Endothelial cell of umbilical vein (primary cell): ENCODE measurements at regions not wholly inside any gene's neighbourhood (a gene's known extent, or its start where the extent isn't known, plus 50 kb on each side); places are given as distances from the start of the nearest gene placed in this dataset.

Experiments used
- BruUV-seq: library from RNA; stranded (reverse); fragments of 400-500 nt; replicated peaks from 2 replicates; lab custom pipeline; 2021; lab: Mats Ljungman, UMichigan
- CTCF ChIA-PET: fragments of 300-600, 350-600 bp; sonication (Branson Sonifier 250); formaldehyde crosslinking; loops from one replicate; lab custom pipeline; 2021; ENCODE audit warnings: antibody characterized with exemption, inconsistent platforms; lab: Charles Lee
- POLR2A ChIA-PET: fragments of 300-600, 350-600 bp; sonication (Branson Sonifier 250); formaldehyde crosslinking; loops from one replicate; lab custom pipeline; 2021; ENCODE audit warnings: antibody characterized with exemption, inconsistent platforms; lab: Charles Lee
- DNase-seq: peaks from one replicate; pipeline ENCODE4 v3.0.0-alpha.2; 2011; ENCODE audit warnings: low read depth, low spot score
- FAIRE-seq: peaks from 2 replicates; lab custom pipeline; 2011; peaks lifted over from hg19 to GRCh38; lab: Jason Lieb, UNC
- H2AFZ ChIP-seq: 2 replicates; pipeline ENCODE4 v1.6.0; 2012; ENCODE audit warnings: low read depth, low read length, control low read depth, inconsistent platforms
- H3K27ac ChIP-seq: 2 replicates; pipeline ENCODE4 v1.5.1; 2011; ENCODE audit warnings: low read depth, mild to moderate bottlenecking, control low read depth, low read length, moderate library complexity; ENCODE audit not compliant: insufficient read depth
- H3K27me3 ChIP-seq, 2 experiments: 2 replicates each; pipeline versions ENCODE4 v1.6.0 to v1.6.1; 2011; ENCODE audit warnings: low read length in 2 of 2, mixed read lengths in 1 of 2; ENCODE audit not compliant: control insufficient read depth in 2 of 2, insufficient read depth in 2 of 2
- H3K36me3 ChIP-seq, 2 experiments: 2 replicates in 1 of 2; 3 replicates in 1 of 2; pipeline ENCODE4 v1.5.1; 2011; ENCODE audit warnings: low read length in 2 of 2, mild to moderate bottlenecking in 1 of 2, moderate library complexity in 1 of 2; ENCODE audit not compliant: control insufficient read depth in 2 of 2, insufficient read depth in 2 of 2; ENCODE audit errors: extremely low read depth in 1 of 2
- H3K4me1 ChIP-seq: 3 replicates; pipeline ENCODE4 v1.5.1; 2011; ENCODE audit warnings: mild to moderate bottlenecking, low read length; ENCODE audit not compliant: control insufficient read depth, insufficient read depth; ENCODE audit errors: extremely low read depth
- H3K4me2 ChIP-seq: 2 replicates; pipeline ENCODE4 v1.6.1; 2011; ENCODE audit warnings: low read length, control low read depth, mixed read lengths; ENCODE audit not compliant: insufficient read depth
- H3K4me3 ChIP-seq, 3 experiments: fragments of 200-600 bp in 1 of 3; sonication (generic), shearing (Covaris generic) in 1 of 3; replicated peaks in 1 of 3; 2 replicates each; pipeline ENCODE4 v1.5.1; 2011 to 2016; ENCODE audit warnings: control low read depth in 3 of 3, low read length in 3 of 3, mild to moderate bottlenecking in 2 of 3, inconsistent platforms in 1 of 3, low read depth in 1 of 3, moderate library complexity in 1 of 3; ENCODE audit not compliant: insufficient read depth in 1 of 3
- H3K79me2 ChIP-seq: 2 replicates; pipeline ENCODE4 v1.6.0; 2012; ENCODE audit warnings: low read length, inconsistent platforms; ENCODE audit not compliant: control insufficient read depth, insufficient read depth
- H3K9ac ChIP-seq: replicated peaks from 2 replicates; pipeline ENCODE3; 2011; ENCODE audit warnings: low read length, control low read depth; ENCODE audit not compliant: insufficient read depth; ENCODE audit errors: extremely low read depth
- H3K9me1 ChIP-seq: replicated peaks from 3 replicates; pipeline ENCODE4 v1.6.0; 2011; ENCODE audit warnings: mild to moderate bottlenecking, low read length; ENCODE audit not compliant: control insufficient read depth, insufficient read depth; ENCODE audit errors: extremely low read depth
- H3K9me3 ChIP-seq: replicated peaks from 2 replicates; pipeline ENCODE4 v1.5.1; 2012; ENCODE audit warnings: low read length, inconsistent platforms; ENCODE audit not compliant: control insufficient read depth, insufficient read depth
- H4K20me1 ChIP-seq: replicated peaks from 2 replicates; pipeline ENCODE3; 2011; ENCODE audit warnings: mild to moderate bottlenecking, low read length; ENCODE audit not compliant: control insufficient read depth, insufficient read depth; ENCODE audit errors: extremely low read depth
- CTCF ChIP-seq, 2 donors: IDR thresholded peaks; 1 replicate in 1 of 2; 2 replicates in 1 of 2; pipeline ENCODE4 v1.5.1; 2011; ENCODE audit warnings: low read length in 2 of 2, mild to moderate bottlenecking in 2 of 2, moderate library complexity in 2 of 2, control low read depth in 1 of 2, inconsistent platforms in 1 of 2, low read depth in 1 of 2; ENCODE audit not compliant: insufficient read depth in 1 of 2; ENCODE audit errors: extremely low read depth in 1 of 2
- EZH2 ChIP-seq: IDR thresholded peaks from 2 replicates; pipeline ENCODE4 v1.6.1; 2012; ENCODE audit warnings: borderline replicate concordance, low read depth, mild to moderate bottlenecking, moderate library complexity, low read length, inconsistent platforms; ENCODE audit not compliant: severe bottlenecking
- FOS ChIP-seq: IDR thresholded peaks from 2 replicates; pipeline ENCODE4 v1.6.1; 2011; ENCODE audit warnings: mild to moderate bottlenecking, low read length, moderate library complexity, borderline replicate concordance; ENCODE audit not compliant: insufficient read depth
- GATA2 ChIP-seq: IDR thresholded peaks from 2 replicates; pipeline ENCODE4 v1.7.0; 2011; ENCODE audit warnings: low read depth, mild to moderate bottlenecking, moderate library complexity, mixed read lengths, low read length; ENCODE audit not compliant: insufficient read length, insufficient read depth
- JUN ChIP-seq: IDR thresholded peaks from 2 replicates; pipeline ENCODE4 v1.6.1; 2011; ENCODE audit warnings: borderline replicate concordance, low read depth; ENCODE audit not compliant: insufficient read length, insufficient read depth
- MAX ChIP-seq: IDR thresholded peaks from 2 replicates; pipeline ENCODE4 v1.6.1; 2011; ENCODE audit not compliant: insufficient read depth, insufficient read length
- MYC ChIP-seq: IDR thresholded peaks from one replicate; pipeline ENCODE4 v1.6.1; 2011; ENCODE audit warnings: mild to moderate bottlenecking, low read depth, low read length
- POLR2A ChIP-seq: IDR thresholded peaks from 2 replicates; pipeline ENCODE4 v1.6.1; 2012; ENCODE audit warnings: low read depth, mild to moderate bottlenecking, control low read depth, low read length
- POLR2AphosphoS5 ChIP-seq: IDR thresholded peaks from 2 replicates; pipeline ENCODE4 v1.6.1; 2012; ENCODE audit warnings: low read depth, mild to moderate bottlenecking, control low read depth, low read length, moderate library complexity; ENCODE audit not compliant: insufficient read depth
- dilution Hi-C: fragments of 300-500 bp; cut with MboI; formaldehyde crosslinking; loops from one replicate; pipeline ENCODE4 v1.15.0; 2019; ENCODE audit warnings: low sequenced_read_pairs; ENCODE audit not compliant: extremely low pct_ligation_motif_present
- intact Hi-C: fragments of 100-400 bp; cut with micrococcal nuclease; formaldehyde crosslinking; loops from one replicate; pipeline ENCODE4 v1.10.0; 2022

- Histone ChIP-seq H3K79me2 (no peaks in the 10 kb centered on the region), H3K9me1 (no peaks in the 10 kb centered on the region), H2AFZ (no peak overlapping the region), H3K27me3 (no peaks in the 10 kb centered on the region), H3K4me2 (no peak overlapping the region), H3K9me3 (no peaks in the 10 kb centered on the region), H4K20me1 (no peaks in the 10 kb centered on the region), H3K9ac (no peak overlapping the region), H3K36me3 (no peaks in the 10 kb centered on the region), H3K4me3 (no peak overlapping the region), H3K27ac (no peak overlapping the region), H3K4me1 (no peaks in the 10 kb centered on the region)
- TF ChIP-seq EZH2 (no peak), CTCF (IDR thresholded peaks at IDR 0.05; ENCODE audit: extremely low read depth in 1 of 2, insufficient read depth in 1 of 2, low read depth in 1 of 2, low read length in 2 of 2) (no peak), POLR2A (no peak), GATA2 (no peak), MYC (no peak), POLR2AphosphoS5 (no peak), MAX (no peak), FOS (no peak), JUN (no peak)
- no peak for DNase-seq
- ChIA-PET CTCF (interaction anchor here (1.0 to 2.2 kb wide), 3 partner anchors 10 to 94 kb away, joined by 3 to 6 read pairs (median 3); no protein-coding TSS in a partner anchor), POLR2A (no interaction called here)
- dilution Hi-C loops (no loop called here), intact Hi-C loops (no loop called here)
- no peak for FAIRE-seq
- no TSS peak for BruUV-seq
These were observed 131.1 kb upstream of the RIOK3 start for GRCh38 chr18:23321996-23322395.
